ENCODE measurements at regions not wholly inside any gene's neighbourhood (a gene's known extent, or its start where the extent isn't known, plus 50 kb on each side); places are given as distances from the start of the nearest gene placed in this dataset.

GRCh38 chr3:72579581-72580245 is 268.5 kb downstream of the SHQ1 start:
- no peak overlapping the region for H3K27ac ChIP-seq
- ChIA-PET CTCF (interaction anchor here (0.7 kb wide), 1 partner anchor 104 kb away, joined by 3 read pairs; no protein-coding TSS in a partner anchor), POLR2A (ENCODE audit: low non-redundant PET) (no interaction called here)
- no peak for DNase-seq (ENCODE audit: low spot score)
- no peak for TF ChIP-seq CTCF (conservative IDR thresholded peaks at IDR 0.05; ENCODE audit: low read depth)

- CTCF ChIA-PET: no interaction called here
- POLR2A ChIA-PET (ENCODE audit: low non-redundant PET): no interaction called here
- no peak for TF ChIP-seq CTCF (conservative IDR thresholded peaks at IDR 0.05; ENCODE audit: low read depth)
- no peak overlapping the region for H3K27ac ChIP-seq
- no peak for DNase-seq (ENCODE audit: low spot score)
These were observed 269.1 kb downstream of the SHQ1 start for GRCh38 chr3:72579191-72579580.

GRCh38 chr3:72577190-72577589 is 271.1 kb downstream of the SHQ1 start:
- TF ChIP-seq CTCF (conservative IDR thresholded peaks at IDR 0.05; ENCODE audit: low read depth): no peak
- no peak for DNase-seq (ENCODE audit: low spot score)
- ChIA-PET CTCF (no interaction called here), POLR2A (ENCODE audit: low non-redundant PET) (no interaction called here)
- H3K27ac ChIP-seq: no peak overlapping the region

- POLR2A ChIA-PET (ENCODE audit: low non-redundant PET): no interaction called here
These were observed 271.7 kb downstream of the SHQ1 start for GRCh38 chr3:72576563-72576962.

GRCh38 chr3:72574144-72574543 is 274.1 kb downstream of the SHQ1 start:
- no peak for DNase-seq (ENCODE audit: low spot score)
- no peak for TF ChIP-seq CTCF (conservative IDR thresholded peaks at IDR 0.05; ENCODE audit: low read depth)
- ChIA-PET CTCF (no interaction called here), POLR2A (ENCODE audit: low non-redundant PET) (no interaction called here)
- H3K27ac ChIP-seq: no peak overlapping the region

More at GRCh38 chr3:72576563-72576962, 271.7 kb downstream of the SHQ1 start:
- no peak for DNase-seq (ENCODE audit: low spot score)
- CTCF ChIA-PET: no interaction called here
- TF ChIP-seq CTCF (conservative IDR thresholded peaks at IDR 0.05; ENCODE audit: low read depth): no peak
- H3K27ac ChIP-seq: no peak overlapping the region

- DNase-seq (ENCODE audit: low spot score): no peak
- TF ChIP-seq CTCF (conservative IDR thresholded peaks at IDR 0.05; ENCODE audit: low read depth): no peak
- CTCF ChIA-PET: no interaction called here
- no peak overlapping the region for H3K27ac ChIP-seq
- POLR2A ChIA-PET (ENCODE audit: low non-redundant PET): no interaction called here
These were observed 275.2 kb downstream of the SHQ1 start for GRCh38 chr3:72573051-72573450.
